ENCODE measurements at regions not wholly inside any gene's neighbourhood (a gene's known extent, or its start where the extent isn't known, plus 50 kb on each side); places are given as distances from the start of the nearest gene placed in this dataset.
A peak's percentile ranks its signal among the peaks of the same experiment; 100 is the strongest.

GRCh38 chr4:119692001-119692400 lies 63.4 kb upstream of the PDE5A start:
- 25% methylated on average over 1 of the region's 1 CpG for WGBS (ENCODE audit: insufficient coverage, low coverage, low lambda C conversion rate, missing lambda C conversion rate)
- ATAC-seq, result no peak

GRCh38 chr4:119690871-119691270 lies 62.3 kb upstream of the PDE5A start:
- no peak for TF ChIP-seq CTCF (IDR thresholded peaks at IDR 0.05)
- TF ChIP-seq POLR2A (IDR thresholded peaks at IDR 0.05), result no peak
- intact Hi-C loops (cut with DNase I), result no loop called here
- H3K36me3 ChIP-seq, result no peaks in the 10 kb centered on the region
- no peak overlapping the region for H3K27ac ChIP-seq
- no peaks in the 10 kb centered on the region for H3K9me3 ChIP-seq
- no peak overlapping the region for H3K4me3 ChIP-seq
- peaks cover 0 to 10% (median 0%) of the 10 kb centered on the region in 4 donors for H3K4me1 ChIP-seq
- ATAC-seq, result no peak
- H3K27me3 ChIP-seq, result no peaks in the 10 kb centered on the region
- no peak for DNase-seq
- 50% methylated on average over 1 of the region's 1 CpG for WGBS (ENCODE audit: insufficient coverage, low coverage, low lambda C conversion rate, missing lambda C conversion rate)

More at GRCh38 chr4:119692001-119692400, 63.4 kb upstream of the PDE5A start:
- intact Hi-C loops (cut with DNase I), result no loop called here
- H3K27ac ChIP-seq, result no peak overlapping the region
- peaks cover 0 to 10% (median 0%) of the 10 kb centered on the region in 4 donors for H3K4me1 ChIP-seq
- no peaks in the 10 kb centered on the region for H3K9me3 ChIP-seq
- TF ChIP-seq POLR2A (IDR thresholded peaks at IDR 0.05) (no peak), CTCF (IDR thresholded peaks at IDR 0.05) (peak in 1 of 4 donors; percentile 16)
- DNase-seq, result no peak
- H3K36me3 ChIP-seq, result no peaks in the 10 kb centered on the region
- no peak overlapping the region for H3K4me3 ChIP-seq
- no peaks in the 10 kb centered on the region for H3K27me3 ChIP-seq

GRCh38 chr4:119688446-119688845 lies 59.8 kb upstream of the PDE5A start:
- H3K4me3 ChIP-seq, result no peak overlapping the region
- TF ChIP-seq POLR2A (IDR thresholded peaks at IDR 0.05), result no peak
- TF ChIP-seq CTCF (IDR thresholded peaks at IDR 0.05), result no peak
- no peaks in the 10 kb centered on the region for H3K27me3 ChIP-seq
- intact Hi-C loops (cut with DNase I), result no loop called here
- 32% methylated on average over 1 of the region's 1 CpG for WGBS (ENCODE audit: insufficient coverage, low coverage, low lambda C conversion rate, missing lambda C conversion rate)
- DNase-seq, result no peak
- peaks cover 0 to 28% (median 10%) of the 10 kb centered on the region in 4 donors for H3K4me1 ChIP-seq
- H3K27ac ChIP-seq, result no peak overlapping the region
- H3K36me3 ChIP-seq, result no peaks in the 10 kb centered on the region
- no peaks in the 10 kb centered on the region for H3K9me3 ChIP-seq
- ATAC-seq, result peak in 2 of 4 donors; percentile 39 to 53

GRCh38 chr4:119684463-119684862 lies 55.9 kb upstream of the PDE5A start:
- DNase-seq, result no peak
- intact Hi-C loops (cut with DNase I), result no loop called here
- Histone ChIP-seq H3K27ac (no peak overlapping the region), H3K4me3 (no peak overlapping the region), H3K9me3 (no peaks in the 10 kb centered on the region), H3K4me1 (peaks cover 0 to 32% (median 15%) of the 10 kb centered on the region in 4 donors), H3K27me3 (no peaks in the 10 kb centered on the region), H3K36me3 (no peaks in the 10 kb centered on the region)
- WGBS (ENCODE audit: insufficient coverage, low coverage, low lambda C conversion rate, missing lambda C conversion rate), result 49% methylated on average over 4 of the region's 4 CpGs
- TF ChIP-seq CTCF (IDR thresholded peaks at IDR 0.05) (no peak), POLR2A (IDR thresholded peaks at IDR 0.05) (no peak)
- ATAC-seq, result peak; percentile 41 to 74 (median 62)

GRCh38 chr4:119683518-119683917 lies 54.9 kb upstream of the PDE5A start:
- Histone ChIP-seq H3K36me3 (no peaks in the 10 kb centered on the region), H3K4me3 (no peak overlapping the region), H3K27me3 (no peaks in the 10 kb centered on the region), H3K4me1 (peaks cover 0 to 29% (median 15%) of the 10 kb centered on the region in 4 donors), H3K9me3 (no peaks in the 10 kb centered on the region), H3K27ac (peak overlapping the region in 2 of 3 donors; percentile 51 to 55)
- TF ChIP-seq CTCF (IDR thresholded peaks at IDR 0.05) (no peak), POLR2A (IDR thresholded peaks at IDR 0.05) (no peak)
- intact Hi-C loops (cut with DNase I), result no loop called here
- ATAC-seq (peak; percentile 94 to 99 (median 97)), DNase-seq (no peak)
- 8% methylated on average over 1 of the region's 1 CpG for WGBS (ENCODE audit: insufficient coverage, low coverage, low lambda C conversion rate, missing lambda C conversion rate)
